ENCODE measurements at regions not wholly inside any gene's neighbourhood (a gene's known extent, or its start where the extent isn't known, plus 50 kb on each side); places are given as distances from the start of the nearest gene placed in this dataset.

GRCh38 chr11:57920971-57921370 lies 102.7 kb upstream of the OR9Q1 start:
- no peak overlapping the region for H3K27ac ChIP-seq
- no peaks in the 10 kb centered on the region for H3K9me3 ChIP-seq
- intact Hi-C loops (cut with DNase I; ENCODE audit: low total_unique reads) = no loop called here
- H3K4me1 ChIP-seq = no peaks in the 10 kb centered on the region
- TF ChIP-seq POLR2A (IDR thresholded peaks at IDR 0.05) = no peak
- no peak for DNase-seq (ENCODE audit: low spot score in 2 of 2)
- no peaks in the 10 kb centered on the region for H3K27me3 ChIP-seq
- no peak overlapping the region for H3K4me3 ChIP-seq
- no peaks in the 10 kb centered on the region for H3K36me3 ChIP-seq

- Histone ChIP-seq H3K27ac (no peak overlapping the region), H3K4me1 (no peaks in the 10 kb centered on the region), H3K27me3 (no peaks in the 10 kb centered on the region), H3K4me3 (no peak overlapping the region), H3K9me3 (no peaks in the 10 kb centered on the region), H3K36me3 (no peaks in the 10 kb centered on the region)
- TF ChIP-seq CTCF (IDR thresholded peaks at IDR 0.05) (no peak), POLR2A (IDR thresholded peaks at IDR 0.05) (no peak), POLR2AphosphoS5 (IDR thresholded peaks at IDR 0.05) (no peak)
- no peak for DNase-seq (ENCODE audit: low spot score in 2 of 2)
- intact Hi-C loops (cut with DNase I; ENCODE audit: low total_unique reads) = loop anchor here (10.0 kb wide), 1 partner anchor 1293 kb away; no protein-coding TSS in a partner anchor
Observed at GRCh38 chr11:57932105-57932504, 91.6 kb upstream of the OR9Q1 start.

GRCh38 chr11:57935402-57936049 lies 88.2 kb upstream of the OR9Q1 start:
- no peak overlapping the region for H3K27ac ChIP-seq
- intact Hi-C loops (cut with DNase I; ENCODE audit: low total_unique reads) = loop anchor here (10.0 kb wide), 1 partner anchor 1289 kb away; no protein-coding TSS in a partner anchor
- H3K36me3 ChIP-seq = no peaks in the 10 kb centered on the region
- no peak for DNase-seq (ENCODE audit: low spot score in 2 of 2)
- no peaks in the 10 kb centered on the region for H3K9me3 ChIP-seq
- H3K4me1 ChIP-seq = no peaks in the 10 kb centered on the region
- no peaks in the 10 kb centered on the region for H3K27me3 ChIP-seq
- no peak overlapping the region for H3K4me3 ChIP-seq
- no peak for TF ChIP-seq POLR2A (IDR thresholded peaks at IDR 0.05)
- no peak for TF ChIP-seq POLR2AphosphoS5 (IDR thresholded peaks at IDR 0.05)
- TF ChIP-seq CTCF (IDR thresholded peaks at IDR 0.05) = no peak

GRCh38 chr11:57936050-57936418 lies 87.6 kb upstream of the OR9Q1 start:
- no peak overlapping the region for H3K27ac ChIP-seq
- no peaks in the 10 kb centered on the region for H3K9me3 ChIP-seq
- TF ChIP-seq POLR2AphosphoS5 (IDR thresholded peaks at IDR 0.05) (no peak), POLR2A (IDR thresholded peaks at IDR 0.05) (no peak), CTCF (IDR thresholded peaks at IDR 0.05) (no peak)
- intact Hi-C loops (cut with DNase I; ENCODE audit: low total_unique reads) = loop anchor here (10.0 kb wide), 1 partner anchor 1289 kb away; no protein-coding TSS in a partner anchor
- H3K27me3 ChIP-seq = no peaks in the 10 kb centered on the region
- no peaks in the 10 kb centered on the region for H3K36me3 ChIP-seq
- H3K4me3 ChIP-seq = no peak overlapping the region
- DNase-seq (ENCODE audit: low spot score in 2 of 2) = no peak
- no peaks in the 10 kb centered on the region for H3K4me1 ChIP-seq

- Histone ChIP-seq H3K4me3 (no peak overlapping the region), H3K27me3 (no peaks in the 10 kb centered on the region), H3K36me3 (no peaks in the 10 kb centered on the region), H3K27ac (no peak overlapping the region), H3K9me3 (no peaks in the 10 kb centered on the region), H3K4me1 (no peaks in the 10 kb centered on the region)
- DNase-seq (ENCODE audit: low spot score in 2 of 2) = no peak
- intact Hi-C loops (cut with DNase I; ENCODE audit: low total_unique reads) = loop anchor here (10.0 kb wide), 1 partner anchor 1287 kb away; no protein-coding TSS in a partner anchor
- TF ChIP-seq POLR2A (IDR thresholded peaks at IDR 0.05) (no peak), POLR2AphosphoS5 (IDR thresholded peaks at IDR 0.05) (no peak), CTCF (IDR thresholded peaks at IDR 0.05) (no peak)
Observed at GRCh38 chr11:57937431-57937830, 86.2 kb upstream of the OR9Q1 start.
